ENCODE measurements at regions not wholly inside any gene's neighbourhood (a gene's known extent, or its start where the extent isn't known, plus 50 kb on each side); places are given as distances from the start of the nearest gene placed in this dataset.

DNA sequence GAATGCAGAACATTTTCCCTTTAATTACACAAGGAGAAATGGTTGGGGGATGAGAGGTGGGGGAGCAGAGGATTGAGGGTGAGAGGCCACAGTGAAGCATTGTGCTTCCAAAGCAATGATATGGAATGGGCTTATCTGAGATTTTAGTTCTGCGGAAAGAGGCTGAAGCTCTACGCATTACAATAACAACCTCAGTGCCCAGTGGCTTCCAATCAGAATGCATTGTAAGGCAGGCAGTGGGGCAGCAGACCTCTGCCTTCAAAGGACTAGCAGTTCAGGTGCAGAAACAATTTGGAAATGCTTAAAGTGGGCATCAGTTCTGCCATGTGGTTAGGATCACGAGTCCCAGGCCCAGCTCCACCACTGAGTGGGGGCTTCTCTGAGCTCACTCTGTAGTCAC, 251.0 kb upstream of the ZMIZ1 start:
- no peak for DNase-seq

DNA sequence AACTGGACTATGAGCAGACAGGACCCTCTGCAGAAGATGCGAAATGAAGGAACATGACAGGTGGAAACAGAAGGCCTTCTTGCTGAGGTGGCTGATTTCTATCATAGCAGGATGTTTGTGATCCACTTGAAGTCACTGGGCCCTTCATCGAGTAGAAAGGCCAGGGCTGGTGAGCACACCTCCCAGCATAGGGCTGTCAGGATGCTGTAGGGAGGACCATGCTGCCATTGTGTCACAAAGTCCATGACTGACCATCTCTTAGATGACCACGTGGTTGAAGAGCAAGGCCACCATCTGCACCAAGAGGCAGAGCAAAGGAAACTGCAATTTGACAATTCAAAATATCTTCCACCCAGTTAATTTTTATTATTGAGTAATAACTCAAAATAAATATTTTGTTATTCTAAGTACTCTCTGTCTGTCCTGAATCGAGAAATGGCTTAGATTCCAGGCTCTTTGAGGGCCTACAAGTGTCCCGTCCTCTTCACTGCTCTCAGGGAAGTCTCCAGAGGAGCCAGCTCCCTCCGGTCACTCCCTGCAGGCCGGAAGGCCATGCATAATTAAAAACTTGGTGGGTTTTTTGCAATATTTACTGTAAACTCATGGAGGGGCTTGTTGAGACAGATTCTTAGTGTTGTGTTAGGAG, 249.3 kb upstream of the ZMIZ1 start:
- no peak for DNase-seq

DNA sequence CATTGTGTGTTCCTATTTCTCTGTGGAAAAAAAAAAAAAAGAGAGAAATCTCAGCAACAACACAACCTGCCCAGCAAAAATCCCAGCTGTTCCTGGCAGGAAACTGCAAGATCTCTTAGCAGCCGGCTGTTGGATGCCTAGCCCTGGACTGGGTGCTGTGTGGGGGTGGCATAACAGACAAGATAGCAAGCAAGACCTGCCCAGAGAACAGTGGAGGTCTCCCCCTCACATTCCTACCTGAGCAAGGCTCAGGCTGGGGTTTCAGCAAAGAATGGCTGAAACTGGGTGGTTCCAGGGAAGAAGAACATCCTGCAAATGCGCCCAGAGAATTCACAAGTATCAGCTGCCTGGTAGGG, 248.8 kb upstream of the ZMIZ1 start:
- DNase-seq, result no peak

DNA sequence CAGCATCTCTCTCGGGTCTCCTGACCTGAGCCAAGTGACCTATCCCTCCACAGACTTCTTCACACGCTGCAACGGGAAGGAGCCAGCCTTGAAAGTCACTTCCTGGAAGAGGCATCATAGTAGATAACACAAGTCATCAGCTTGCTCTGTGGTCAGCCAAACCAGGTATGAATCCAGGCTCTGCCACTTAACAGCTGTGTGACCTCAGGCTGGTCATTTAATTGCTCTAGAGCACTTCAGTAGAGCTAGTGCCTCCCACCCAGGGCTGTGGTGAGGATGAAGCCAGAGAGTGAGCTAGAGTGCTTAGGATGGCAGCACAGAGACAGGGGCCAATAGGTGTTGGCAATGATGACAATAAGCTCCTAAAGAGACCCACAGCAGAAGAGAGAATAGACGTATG, 247.7 kb upstream of the ZMIZ1 start:
- no peak for DNase-seq

DNA sequence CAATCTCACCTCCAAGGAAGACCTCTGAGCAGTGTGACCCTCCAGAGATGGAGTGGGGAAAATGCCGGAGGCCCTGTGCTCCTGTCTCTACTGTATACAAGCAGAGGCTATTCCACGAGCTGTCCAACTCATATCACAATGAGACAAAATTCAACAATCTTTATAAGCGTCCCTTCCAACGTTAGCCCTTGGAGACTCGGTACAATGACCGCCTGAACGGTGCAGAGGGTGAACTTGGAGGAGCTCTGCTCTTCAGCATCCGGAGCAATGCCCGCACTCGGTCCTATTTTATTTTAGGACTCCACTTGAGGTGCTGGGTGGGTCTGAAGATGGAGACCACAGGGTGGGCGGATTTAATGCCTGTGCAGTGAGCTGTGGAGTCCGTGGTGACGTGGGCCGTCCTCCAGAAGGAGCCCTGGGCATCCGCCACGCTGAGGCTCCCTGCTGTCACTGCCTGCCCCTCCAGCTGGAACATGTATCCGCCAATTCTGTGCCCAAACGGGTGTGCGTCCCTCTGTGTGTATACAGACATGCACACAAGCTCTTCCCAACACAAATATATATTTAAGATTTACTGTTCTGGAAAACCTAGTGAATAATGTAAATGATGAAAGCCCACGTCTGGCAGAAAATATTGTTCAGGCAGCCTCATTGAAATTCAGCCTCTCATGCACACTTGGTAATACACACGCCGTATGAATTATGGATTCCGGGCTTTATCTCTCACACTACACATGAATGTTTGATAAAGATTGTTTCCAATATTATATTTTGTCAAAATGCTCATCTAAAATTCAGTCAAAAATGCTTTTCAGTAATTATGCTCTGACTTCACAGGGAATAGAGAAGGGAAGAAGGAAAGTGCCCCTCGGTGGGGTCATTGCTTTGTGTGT, 239.9 kb upstream of the ZMIZ1 start:
- DNase-seq, result no peak

DNA sequence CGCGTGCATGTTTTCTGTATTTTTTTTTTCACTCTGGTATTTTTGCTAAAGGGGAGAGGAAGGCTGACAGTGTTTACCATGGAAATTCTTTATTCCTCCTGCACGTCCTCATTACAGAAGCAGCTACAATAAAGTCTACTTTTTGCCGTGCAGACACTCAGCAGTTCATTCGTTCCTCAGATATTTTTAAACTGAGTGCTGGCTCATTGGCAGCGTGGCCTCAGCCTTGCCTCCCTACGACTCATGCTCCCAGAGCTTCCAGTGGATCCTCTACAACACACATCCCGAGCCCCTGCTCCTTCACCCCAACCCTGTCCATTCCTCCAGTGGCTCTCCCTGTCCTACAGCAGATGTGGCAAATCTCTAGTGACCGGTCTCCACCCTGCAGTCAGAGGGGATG, 239.2 kb upstream of the ZMIZ1 start:
- no peak for DNase-seq

DNA sequence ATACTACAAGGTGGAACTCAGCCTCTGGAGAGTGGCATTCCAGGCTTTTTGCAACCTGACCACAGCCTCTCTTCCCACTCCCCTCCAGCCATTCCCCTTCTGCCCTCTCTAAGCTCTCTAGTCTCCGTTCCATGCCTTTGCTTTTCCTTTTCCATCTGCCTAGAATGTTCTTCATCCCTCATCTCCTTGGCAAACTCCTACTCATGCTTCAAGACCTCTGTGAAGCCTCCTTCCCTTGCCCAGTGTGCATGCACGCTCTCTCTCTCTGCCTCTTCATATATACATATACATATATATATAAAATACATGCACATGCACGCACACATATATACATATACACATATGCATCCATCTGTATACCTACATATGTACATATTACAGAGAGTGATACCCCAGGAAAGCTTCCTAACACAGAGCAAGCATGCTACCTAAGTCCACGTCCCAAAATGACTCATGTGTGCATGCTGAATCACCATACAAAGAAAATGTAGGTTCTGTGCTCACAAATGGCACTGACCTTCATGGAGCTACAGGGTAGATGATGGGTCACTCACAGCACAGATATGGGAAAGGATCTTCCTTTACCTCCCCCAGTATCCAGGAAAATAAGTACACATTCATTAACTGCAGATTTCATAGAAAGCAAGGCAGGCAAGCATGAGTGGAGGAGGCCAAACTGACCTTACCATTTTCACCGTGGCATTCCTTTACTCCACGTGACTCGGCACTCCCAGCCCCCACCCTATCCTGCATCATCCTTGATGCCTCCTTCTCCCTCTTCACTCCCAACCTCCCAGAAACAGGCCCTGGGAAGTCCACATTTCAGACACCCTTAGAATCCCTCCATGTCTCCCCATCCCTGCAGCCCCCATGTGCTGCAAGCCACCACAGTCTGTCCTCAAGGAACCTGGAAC, 238.4 kb upstream of the ZMIZ1 start:
- no peak for DNase-seq

DNA sequence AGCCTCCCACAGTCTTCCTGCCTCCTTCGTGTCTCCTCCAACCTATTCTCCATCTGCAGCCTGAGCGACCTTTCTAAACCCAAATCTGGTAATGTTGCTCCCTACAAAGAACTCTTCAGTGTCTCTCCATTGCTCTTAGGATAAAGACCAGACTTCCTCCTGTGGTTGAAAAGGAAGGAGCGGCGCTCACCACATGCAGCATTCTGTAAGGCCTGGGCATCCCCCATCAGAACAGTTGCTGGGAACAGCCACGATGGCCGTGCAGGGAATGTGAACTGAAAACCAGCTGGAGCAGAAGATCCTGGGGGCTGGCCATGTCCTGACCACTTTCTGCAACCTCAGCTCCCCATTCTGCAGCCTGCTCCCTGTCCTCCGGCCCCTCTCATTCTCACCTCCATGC, 237.8 kb upstream of the ZMIZ1 start:
- no peak for DNase-seq

DNA sequence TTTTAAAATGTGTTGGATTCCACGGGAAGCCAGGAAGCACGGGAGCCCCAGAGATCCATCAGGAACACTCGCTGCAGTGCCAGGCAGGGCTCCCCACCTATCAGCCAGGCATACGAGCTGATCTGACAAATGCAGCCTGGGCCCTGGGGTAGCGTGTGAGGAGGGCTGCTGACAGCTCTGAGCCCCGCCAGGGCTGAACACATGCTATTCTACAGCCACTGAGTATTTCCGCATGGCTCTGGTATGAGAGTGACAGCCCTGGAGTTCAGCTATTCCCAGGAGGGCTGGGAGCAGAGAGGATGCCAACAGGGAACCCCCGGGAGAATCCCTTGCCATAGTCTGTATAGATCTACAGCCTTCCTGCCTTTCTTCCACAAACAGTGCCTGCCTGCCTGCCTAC, 237.3 kb upstream of the ZMIZ1 start:
- no peak for DNase-seq

DNA sequence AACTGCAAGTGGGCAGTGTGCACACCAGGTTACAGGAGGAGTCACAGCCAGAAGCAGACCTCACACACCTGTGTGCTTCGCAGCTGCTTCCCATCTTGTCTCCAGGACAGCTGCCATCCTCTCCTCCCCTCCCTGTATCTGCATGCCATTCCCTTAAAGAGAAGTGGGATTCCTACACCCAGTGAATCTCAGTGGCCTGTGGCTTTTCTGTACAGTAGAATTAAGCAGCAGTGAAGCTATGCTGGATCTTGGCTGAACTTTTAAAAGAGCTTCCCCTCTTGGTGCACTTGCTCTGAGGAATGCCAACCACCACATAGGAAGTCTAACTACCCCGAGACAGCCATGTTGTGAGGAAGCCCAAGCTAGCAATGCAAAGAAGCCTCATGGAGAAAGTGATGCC, 236.5 kb upstream of the ZMIZ1 start:
- DNase-seq, result no peak

DNA sequence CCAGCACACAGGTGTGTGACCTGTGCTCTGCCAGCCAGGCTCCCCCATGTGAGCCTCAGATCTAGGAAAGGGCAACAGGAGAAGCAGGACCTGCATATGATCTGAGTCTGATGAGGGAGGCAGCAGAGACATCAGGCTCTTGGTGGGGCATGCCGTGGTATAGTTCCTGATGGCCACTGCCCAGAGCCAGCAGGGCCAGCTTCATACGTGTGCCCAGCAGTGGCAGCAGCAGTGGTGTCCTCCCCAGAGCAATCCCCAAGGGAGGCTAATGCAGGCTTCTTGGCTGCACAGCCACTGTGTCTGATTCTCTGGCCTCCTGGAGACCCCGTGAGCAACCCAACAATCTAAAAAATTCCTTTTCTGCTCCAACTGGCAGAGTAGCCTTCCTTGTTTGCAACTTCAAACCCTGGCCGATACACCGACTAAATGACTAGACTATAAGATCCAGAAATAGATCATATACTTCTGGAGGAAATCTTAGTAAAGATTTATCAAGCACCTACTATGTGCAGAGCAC, 230.6 kb upstream of the ZMIZ1 start:
- no peak for DNase-seq

DNA sequence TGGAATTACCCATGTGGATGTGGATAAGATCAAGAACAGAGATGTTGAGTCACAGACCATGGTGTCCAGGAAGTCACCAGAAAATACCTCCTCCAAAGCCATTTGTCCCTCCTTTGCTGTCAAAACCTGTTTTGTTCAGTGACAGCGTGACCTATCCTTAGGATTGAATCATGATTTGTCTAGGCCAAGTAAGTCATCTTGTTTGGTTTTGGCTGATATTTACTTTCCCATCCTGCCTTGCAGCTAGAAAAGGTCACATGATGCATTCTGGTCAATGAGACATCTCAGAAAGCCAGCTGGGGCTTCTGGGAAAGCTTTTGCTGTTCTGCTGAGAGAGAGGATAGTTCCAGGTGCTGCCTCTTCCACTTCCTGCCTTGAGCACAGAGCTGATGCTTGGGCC, 225.3 kb upstream of the ZMIZ1 start:
- no peak for DNase-seq

DNA sequence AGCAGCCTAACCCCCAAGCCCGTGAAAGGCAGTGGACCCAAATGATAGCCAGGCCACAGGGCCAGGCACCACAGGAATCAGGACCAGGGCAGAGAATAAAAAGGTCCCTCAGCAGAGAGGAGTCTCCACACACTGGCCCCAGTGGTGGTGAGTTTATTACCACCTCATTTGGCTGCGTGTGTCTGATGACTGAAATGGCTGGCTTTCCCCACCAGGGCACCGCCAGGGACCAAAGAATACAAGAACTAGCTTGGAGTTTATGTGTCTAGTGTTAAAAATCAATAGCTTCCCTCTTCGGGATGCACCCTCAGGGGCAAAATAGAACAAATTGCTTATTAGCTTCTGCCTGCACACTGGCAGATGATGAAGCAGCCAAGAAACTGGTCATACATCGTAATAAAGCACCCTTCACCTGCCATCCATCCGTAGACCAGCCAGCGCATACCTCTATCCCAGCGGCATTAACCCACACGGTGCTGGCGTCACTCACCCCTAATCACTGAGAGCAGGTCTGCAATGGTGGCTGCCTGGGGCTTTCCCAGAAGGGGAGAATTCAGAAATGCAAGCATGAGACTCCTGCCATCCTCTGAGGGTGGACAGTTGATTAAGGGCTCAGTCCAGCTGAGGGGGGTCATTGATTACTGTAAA, 223.7 kb upstream of the ZMIZ1 start:
- no peak for DNase-seq

DNA sequence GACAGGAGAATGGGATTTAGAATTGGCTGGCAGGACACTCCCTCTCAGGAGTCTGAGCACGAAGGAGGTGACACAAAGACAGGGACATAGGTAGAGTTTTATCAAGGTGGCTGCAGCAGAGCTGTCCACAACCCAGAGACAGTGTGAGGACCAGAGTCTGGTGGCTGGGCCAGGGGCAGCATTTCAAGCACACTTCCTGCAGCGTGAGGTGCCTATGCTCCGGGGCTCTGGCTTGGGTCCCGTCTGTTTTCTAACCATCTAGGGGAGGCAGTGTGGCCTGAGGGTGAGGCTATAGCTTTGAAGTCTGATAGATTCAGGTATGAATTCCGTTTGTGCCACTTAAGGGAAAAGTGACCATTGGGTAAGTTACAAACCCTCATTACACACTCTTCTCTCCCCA, 222.7 kb upstream of the ZMIZ1 start:
- DNase-seq, result no peak

DNA sequence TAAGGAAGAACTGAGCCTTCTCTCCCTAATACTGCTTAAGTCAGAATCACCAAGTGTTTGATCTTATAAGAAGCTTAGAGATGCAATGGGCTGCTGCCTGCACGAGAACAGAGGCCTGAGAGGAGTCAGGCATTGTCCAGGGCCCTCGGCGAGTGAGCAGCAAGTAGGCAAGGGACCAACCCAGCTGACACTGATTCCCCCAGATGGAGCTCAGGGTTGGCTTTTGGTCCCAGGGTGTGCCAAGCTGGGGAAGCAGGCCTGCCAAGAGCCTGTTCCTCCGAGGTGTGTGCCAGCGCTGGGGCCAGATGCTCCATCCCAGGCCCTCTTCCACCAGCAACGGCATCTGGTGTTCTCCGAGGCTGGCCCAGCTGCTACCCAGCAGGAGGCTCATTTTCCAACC, 222.0 kb upstream of the ZMIZ1 start:
- DNase-seq, result no peak

DNA sequence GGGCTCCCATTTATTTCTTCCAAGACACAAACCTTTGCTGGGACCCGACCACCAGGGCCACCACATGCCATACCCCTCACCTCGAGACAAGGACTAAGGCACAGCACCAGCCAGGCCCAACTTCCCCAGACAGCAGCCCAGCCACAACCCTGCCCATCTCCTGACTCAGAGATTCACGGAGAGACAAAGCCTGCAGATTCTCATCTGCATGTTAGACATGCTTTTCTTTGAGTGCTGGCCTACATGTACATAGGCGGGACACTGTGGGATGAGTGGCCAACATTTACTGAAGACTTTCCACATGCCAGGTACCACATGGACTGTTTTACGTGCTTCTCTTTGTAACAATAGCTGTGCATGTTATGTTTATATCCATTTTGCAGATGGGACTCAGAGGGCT, 221.3 kb upstream of the ZMIZ1 start:
- no peak for DNase-seq

DNA sequence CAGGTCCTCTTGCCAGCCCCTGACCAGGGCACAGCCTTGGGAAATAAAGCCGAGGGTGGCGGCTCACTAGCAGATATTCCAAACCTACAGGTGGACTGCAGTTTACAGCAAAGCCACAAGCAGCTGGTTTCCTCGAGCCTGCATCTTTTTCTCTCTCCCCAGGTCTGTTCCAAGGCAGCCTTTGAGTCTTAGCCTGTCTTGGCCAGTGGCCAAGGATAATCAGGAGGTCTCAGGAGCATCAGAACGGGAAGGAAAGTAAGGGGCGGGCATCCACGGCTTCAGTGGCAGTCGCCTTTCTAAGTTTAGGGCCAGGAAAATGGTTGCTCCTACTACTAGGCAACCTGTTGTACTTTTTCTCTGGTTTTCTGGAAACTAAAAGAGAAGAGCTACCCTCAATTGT, 219.7 kb upstream of the ZMIZ1 start:
- DNase-seq, result peak; percentile 39

DNA sequence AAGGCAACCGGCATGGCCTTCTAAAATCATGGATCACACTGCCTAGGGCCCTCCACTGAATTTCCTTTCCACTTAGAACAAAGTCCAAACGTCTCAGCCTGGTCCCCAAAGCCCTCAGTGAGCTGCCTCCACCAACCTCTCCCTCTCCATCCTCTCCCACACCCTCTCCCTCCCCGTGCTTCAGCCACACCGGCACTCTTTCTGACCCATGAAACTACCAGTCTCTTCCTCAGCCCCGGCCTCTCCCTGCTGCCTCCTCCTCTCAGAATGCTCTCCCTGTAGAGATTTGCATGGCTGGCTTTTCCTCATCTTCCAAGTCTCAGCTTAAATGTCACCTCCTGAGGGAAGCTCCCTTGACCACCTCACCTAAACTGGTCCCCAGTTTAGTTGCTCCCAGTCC, 219.0 kb upstream of the ZMIZ1 start:
- DNase-seq, result no peak

DNA sequence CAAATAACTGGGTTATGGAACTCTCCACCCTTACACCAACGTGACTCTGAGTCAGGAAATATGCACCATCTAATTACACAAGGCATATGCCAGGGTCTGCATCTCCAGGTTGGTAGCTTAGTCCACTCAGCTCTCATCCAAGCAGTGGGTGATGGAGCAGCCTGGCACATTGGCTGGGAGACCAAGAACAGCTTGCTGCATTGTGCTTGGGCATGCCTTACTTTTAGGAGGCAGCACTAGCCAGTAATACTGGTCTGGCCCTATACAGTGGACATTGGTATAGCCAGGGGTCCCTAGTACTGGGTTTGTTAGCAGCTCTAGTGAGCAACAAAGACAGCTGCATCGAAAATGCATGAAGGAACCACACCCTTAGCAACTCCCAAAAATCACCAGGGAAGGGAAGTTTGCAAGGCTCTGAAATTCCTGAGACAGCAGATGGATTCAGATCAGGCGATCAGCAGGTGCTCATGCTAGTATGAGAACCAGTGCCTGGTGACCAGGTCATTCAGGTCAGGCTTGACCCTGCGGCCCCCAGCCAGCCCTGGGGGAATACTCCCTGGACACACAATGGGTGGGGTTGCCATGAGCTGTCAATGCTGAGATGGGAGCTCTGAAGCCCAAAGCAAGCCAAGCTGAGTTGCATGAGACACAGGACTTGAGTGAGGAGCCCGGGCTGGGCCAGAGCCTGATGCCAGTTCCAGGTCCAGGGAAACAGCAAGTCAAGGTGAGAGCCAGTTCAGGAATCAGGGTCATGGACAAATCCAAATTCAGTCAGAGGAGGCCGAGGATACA, 217.9 kb upstream of the ZMIZ1 start:
- DNase-seq, result no peak

DNA sequence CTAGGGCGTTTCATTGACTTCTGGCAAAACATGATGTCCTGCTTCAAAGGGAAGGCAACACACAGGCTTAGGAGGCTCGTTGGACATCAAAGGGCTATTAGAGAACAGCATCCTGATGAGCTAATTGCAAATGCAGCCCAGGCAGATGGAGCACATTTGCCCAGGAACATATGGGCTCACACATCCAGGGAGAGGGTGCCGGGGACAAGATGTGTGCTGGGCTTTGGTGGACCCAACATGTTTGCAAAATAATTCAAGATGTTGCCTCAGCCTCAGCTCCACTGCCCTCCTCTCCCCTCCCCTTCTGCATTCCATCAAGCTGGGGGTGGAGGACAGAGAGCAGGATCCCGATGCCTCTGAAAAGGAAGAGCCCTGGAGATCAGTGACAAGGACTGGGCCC, 217.1 kb upstream of the ZMIZ1 start:
- no peak for DNase-seq

DNA sequence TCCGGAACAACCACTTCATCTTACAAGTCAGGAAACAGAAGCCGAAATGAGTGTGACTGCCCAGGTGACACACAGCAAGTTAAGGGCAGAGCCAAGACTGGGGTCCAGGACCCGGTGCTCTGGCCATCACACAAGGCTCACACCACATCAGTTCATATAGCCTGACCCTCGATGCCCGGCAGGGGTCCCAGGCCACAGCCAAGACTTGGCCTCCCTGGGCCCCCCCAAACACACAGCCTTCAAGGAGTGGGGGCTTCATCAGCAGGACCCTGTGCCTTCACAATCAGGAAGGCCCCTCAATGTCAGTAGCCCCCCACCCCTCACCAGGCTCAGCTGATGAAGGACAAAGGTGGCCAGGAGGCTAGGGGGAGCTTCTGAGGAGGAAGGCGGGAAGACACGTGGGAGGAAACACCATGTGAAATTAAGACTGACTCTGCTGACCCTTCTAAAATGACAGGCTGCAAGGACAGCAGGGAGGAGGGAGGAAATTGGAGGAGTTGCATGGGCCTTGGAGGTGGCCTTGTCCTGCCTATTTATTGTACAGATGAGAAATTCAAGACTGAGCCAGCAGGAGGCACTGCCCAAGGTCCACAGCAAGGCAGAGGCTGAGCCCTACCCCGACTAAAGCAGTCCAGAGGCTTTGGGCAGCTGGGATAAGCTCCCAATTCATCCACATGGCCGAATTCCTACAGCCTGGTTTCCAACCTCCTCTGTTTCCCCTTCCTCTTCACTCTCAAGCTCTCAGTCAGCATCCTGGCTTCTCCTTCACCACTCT, 216.1 kb upstream of the ZMIZ1 start:
- DNase-seq, result no peak
